22Rv1 (cell line): ENCODE measurements at regions not wholly inside any gene's neighbourhood (a gene's known extent, or its start where the extent isn't known, plus 50 kb on each side); places are given as distances from the start of the nearest gene placed in this dataset.

Experiments used
- H3K27ac ChIP-seq: fragments of 450-650 bp; 2 replicates; pipeline ENCODE4 v1.5.1; 2017
- ZFX ChIP-seq: fragments of 450-650 bp; IDR thresholded peaks from 2 replicates; pipeline ENCODE4 v1.6.1; 2017; ENCODE audit warnings: antibody characterized with exemption, borderline replicate concordance
- TF ChIP-seq, protein P1 (sequence below): fragments of 450-650 bp; IDR thresholded peaks from 2 replicates; pipeline ENCODE4 v1.5.1; 2017; ENCODE audit warnings: mild to moderate bottlenecking

DNA sequence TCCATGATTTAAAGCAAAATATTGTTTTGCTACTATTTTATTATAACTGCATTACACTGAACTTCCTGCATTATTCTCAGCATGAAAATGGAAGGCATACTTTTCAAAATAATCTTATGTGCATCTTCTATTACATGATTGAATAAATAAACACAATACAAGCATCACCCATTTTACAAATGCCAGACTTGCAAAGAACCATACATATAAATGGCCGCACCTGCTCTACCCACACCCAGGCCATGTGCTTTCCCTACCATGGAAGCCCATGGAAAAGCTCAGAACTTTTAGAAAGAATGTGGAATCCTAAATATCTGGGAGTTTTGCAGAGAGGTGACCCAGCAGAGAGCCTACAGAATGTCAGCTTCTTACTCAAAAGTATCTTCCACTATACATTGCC is 127.2 kb downstream of the SHOX2 start:
- H3K27ac ChIP-seq, result no peak overlapping the region
- no peak for TF ChIP-seq ZFX
- TF ChIP-seq, protein P1, sequence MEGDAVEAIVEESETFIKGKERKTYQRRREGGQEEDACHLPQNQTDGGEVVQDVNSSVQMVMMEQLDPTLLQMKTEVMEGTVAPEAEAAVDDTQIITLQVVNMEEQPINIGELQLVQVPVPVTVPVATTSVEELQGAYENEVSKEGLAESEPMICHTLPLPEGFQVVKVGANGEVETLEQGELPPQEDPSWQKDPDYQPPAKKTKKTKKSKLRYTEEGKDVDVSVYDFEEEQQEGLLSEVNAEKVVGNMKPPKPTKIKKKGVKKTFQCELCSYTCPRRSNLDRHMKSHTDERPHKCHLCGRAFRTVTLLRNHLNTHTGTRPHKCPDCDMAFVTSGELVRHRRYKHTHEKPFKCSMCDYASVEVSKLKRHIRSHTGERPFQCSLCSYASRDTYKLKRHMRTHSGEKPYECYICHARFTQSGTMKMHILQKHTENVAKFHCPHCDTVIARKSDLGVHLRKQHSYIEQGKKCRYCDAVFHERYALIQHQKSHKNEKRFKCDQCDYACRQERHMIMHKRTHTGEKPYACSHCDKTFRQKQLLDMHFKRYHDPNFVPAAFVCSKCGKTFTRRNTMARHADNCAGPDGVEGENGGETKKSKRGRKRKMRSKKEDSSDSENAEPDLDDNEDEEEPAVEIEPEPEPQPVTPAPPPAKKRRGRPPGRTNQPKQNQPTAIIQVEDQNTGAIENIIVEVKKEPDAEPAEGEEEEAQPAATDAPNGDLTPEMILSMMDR, result no peak

DNA sequence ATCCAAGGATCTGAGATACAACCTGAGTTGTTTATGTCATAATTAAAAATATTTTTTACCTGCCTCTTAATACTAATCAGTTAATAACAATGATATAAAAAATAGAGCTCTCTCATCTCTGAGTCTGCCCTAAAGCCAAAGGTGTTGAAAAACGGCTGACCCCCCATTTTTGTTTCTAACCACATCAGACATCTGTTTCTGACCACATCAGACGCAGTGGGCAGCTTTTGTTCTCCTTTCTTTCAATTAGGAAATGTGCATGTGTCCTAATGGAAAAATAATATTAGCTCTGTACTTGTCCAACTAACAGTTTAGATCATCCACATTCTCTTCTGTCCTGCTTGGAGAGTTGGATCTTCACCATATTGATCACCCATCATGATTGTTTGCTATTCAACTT is 144.6 kb downstream of the SHOX2 start:
- no peak overlapping the region for H3K27ac ChIP-seq
- TF ChIP-seq ZFX, result no peak
- TF ChIP-seq, protein P1, result no peak

DNA sequence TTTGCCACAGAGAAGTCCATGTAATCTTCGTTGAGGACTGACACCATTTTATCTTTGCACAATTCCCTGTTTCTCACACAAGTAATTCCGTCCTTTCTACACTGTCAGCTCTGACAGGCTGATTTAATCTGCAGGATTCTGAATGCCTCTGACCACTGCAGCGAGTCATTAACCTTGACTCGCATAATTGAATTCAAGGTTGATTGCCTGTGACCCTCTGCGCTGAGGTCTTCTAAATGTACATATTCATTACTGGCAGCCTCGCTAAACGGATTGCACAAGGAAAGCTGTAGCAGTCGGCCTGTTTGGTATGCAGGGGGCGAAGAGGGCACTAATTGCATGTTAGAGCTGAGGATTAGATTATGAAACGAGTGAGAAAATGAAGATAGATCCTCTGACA is 147.8 kb downstream of the SHOX2 start:
- TF ChIP-seq, protein P1, result no peak
- no peak for TF ChIP-seq ZFX
- H3K27ac ChIP-seq, result no peak overlapping the region

DNA sequence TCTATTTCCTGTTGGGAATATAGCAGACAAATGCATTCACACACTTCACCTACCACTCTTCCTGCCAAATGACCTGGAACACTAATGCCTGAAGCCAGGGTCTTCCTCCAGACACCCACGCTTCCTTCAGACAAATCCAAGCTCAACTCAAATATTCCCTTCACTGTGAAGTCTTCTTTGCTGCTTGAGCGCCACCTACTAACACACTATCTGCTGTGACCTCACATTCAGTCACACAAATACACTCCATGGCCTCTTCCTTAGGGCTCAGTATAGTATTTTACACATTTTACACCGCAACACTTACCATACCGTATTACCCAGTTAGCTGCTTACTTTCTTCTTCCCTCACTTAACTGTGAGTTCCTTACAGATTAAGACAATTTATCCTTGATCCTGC is 149.4 kb downstream of the SHOX2 start:
- no peak for TF ChIP-seq ZFX
- TF ChIP-seq, protein P1, result no peak
- H3K27ac ChIP-seq, result no peak overlapping the region

GRCh38 chr3:157956176-157956575 is 150.0 kb downstream of the SHOX2 start:
- TF ChIP-seq ZFX, result no peak
- TF ChIP-seq, protein P1, result no peak
- H3K27ac ChIP-seq, result no peak overlapping the region

GRCh38 chr3:157953565-157953964 is 152.7 kb downstream of the SHOX2 start:
- TF ChIP-seq, protein P1, result no peak
- no peak for TF ChIP-seq ZFX

DNA sequence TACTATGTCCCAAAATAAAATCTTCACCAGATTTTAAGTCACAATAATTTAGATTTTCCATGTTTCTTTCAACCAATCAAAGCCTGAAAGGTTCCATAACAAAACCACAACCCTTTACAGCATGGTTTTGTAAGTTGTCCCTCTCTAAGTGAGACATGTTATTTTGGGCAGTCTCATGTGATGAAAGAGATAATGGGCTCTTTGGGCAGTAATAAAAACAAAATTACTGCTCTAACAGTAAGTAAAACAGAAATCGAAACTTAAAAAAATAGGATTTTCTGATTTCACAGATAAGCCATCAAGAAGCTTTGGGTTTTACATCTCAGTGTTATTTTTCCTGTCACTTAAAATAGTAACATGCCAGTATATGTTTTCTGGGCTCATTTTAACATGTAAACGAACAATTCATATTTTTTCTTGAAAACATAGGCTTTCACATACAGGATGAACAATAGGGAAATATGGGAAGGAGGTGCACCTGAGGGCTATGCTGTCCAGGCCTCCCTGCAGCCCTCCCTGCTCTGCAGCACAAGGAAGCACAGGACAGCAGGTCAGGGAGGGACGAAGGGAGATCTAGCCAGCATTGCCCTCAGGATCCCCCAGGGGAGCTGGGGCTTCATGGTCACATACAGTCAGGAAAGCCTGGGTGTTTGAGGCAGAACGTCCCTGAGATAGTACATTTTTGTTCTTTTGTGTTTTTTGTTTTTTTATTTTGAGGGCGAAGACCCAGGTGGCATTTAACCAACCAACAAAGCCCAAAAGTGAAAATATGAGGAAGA is 157.4 kb downstream of the SHOX2 start:
- no peak for TF ChIP-seq ZFX
- TF ChIP-seq, protein P1, result no peak

More at GRCh38 chr3:157953565-157953964, 152.7 kb downstream of the SHOX2 start:
- no peak overlapping the region for H3K27ac ChIP-seq

More for the DNA sequence above, 157.4 kb downstream of the SHOX2 start:
- H3K27ac ChIP-seq, result no peak overlapping the region
